Effector CD8-positive, alpha-beta T cell (primary cell): ENCODE measurements at regions not wholly inside any gene's neighbourhood (a gene's known extent, or its start where the extent isn't known, plus 50 kb on each side); places are given as distances from the start of the nearest gene placed in this dataset.
"Not testable (repeated sequence)": the region's sequence is repeated elsewhere in the genome, so short reads cannot be mapped to it uniquely, and the experiment has no call there.

ENCODE experiments used
- DNase-seq: peaks from one replicate; lab custom pipeline; 2025; lab: John Stamatoyannopoulos, UW

DNA sequence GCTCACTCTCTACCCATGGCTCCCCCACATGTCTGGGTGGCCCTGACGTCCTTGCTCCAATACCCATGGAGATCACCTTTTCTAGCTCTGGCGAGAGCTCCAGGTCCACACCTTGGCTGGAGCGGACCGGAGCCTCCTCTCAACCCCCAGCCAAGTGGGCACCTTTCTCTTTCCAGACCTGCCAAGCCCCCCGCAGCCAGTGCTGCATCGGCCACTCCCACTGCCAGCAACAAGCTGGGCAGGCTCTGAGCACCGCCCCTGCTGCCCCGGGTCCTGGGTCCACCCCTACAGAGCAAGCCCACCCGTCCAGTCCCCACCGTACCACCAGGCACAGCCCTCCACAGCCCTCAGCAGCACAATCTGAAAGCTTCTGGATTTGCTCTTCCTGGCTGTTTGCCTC is 98.2 kb upstream of the C14orf180 start:
- no peak for DNase-seq

- DNase-seq: not testable (repeated sequence)
These were observed 97.5 kb upstream of the C14orf180 start for GRCh38 chr14:104482017-104482416.

GRCh38 chr14:104486222-104486923 is 93.2 kb upstream of the C14orf180 start:
- no peak for DNase-seq

GRCh38 chr14:104494483-104494882 is 85.1 kb upstream of the C14orf180 start:
- no peak for DNase-seq

- DNase-seq: no peak
These were observed 83.5 kb upstream of the C14orf180 start for GRCh38 chr14:104496095-104496494.

DNA sequence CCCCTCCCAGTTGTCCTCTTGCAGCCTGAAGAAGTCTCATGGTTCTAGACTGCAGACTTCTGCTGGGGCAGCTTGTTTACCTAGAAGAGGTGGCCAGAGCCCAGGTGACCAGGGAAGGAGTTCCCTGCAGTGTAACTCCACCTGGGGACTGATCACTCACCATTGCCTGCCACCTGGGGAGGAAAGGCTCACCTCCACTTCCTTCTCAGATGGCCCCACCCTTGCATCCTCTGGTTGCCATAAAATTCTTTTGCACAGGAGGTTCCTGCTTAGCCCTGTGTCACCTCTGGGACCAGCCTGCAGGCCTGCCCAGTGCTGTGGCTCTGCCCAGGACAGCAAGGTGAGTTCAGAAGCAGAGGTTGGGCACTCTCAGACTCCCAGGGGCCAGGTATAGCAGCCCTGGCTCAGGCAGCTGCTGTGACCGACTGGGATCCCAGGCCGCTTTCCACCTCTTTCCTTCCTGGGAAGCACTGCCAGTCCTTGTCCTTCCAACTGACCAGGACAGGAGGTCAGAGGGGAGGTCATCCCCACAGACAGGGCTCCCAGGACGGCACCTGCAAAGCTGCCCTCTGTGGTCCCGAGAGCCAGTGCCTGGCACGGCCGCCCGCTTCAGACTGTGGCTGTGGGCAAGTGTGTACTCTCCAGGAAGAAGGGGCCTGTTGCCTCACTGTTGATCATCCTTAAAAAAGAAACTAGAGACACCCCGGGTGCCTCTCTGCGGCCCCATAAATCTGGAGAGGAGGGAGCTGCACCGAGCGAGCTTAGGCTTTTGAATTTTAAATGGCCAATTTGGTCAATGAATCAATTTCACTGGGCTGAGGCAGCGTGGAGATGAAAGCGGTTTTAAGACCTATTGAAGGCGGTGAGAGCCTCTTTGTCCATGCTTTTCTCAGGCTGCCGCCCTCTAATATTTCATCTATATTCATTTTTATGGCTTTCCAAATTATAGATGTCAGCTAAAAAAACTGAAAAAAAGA is 79.5 kb upstream of the C14orf180 start:
- no peak for DNase-seq

DNA sequence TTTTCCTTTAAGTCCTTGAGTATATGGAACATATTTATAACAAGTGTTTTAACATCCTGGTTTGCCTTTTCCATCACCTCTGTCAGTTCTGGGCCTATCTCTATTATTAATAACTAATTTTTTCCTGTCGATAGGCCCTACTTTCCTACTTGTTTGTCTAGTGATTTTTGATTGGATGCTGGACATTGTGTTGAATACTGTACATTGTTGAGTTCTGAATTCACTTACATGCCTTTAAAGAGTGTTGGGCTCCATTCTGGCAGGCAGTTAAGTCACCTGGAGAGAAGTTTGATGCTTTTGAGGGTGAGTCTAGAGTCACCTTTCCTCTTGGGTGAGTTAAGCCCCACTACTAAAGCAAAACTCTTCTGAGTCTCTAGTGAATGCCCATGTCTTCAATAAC is 77.5 kb upstream of the C14orf180 start:
- DNase-seq: no peak

- DNase-seq: no peak
These were observed 75.9 kb upstream of the C14orf180 start for GRCh38 chr14:104503691-104504090.

DNA sequence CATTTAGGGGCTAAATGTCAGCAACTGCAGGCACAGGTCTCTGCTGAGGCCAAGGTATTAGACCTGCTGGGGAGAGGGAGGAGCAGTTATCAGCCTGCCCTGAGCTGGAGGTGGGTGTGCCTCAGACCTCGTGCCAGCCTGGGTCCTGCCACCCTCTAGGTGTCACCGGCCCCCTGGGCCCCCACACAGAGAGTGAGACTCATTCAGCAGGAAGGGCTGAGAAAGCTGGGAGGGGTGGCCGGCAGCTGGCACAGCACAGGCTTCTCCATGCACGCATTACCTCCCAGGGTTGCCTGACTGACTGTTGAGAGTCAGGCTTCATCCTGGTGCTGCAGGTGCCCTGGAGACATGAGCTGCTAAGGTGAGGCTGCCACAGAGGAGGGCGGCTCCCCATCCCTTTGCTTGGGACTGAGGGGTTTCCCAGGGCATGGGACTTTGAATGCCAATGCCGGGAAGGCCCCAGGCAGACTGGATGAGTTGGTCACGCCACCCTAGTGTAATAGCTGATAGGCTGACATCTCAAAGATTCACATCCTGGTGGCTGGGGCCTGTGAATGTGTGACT is 75.3 kb upstream of the C14orf180 start:
- no peak for DNase-seq

GRCh38 chr14:104505085-104506074 is 74.2 kb upstream of the C14orf180 start:
- no peak for DNase-seq

DNA sequence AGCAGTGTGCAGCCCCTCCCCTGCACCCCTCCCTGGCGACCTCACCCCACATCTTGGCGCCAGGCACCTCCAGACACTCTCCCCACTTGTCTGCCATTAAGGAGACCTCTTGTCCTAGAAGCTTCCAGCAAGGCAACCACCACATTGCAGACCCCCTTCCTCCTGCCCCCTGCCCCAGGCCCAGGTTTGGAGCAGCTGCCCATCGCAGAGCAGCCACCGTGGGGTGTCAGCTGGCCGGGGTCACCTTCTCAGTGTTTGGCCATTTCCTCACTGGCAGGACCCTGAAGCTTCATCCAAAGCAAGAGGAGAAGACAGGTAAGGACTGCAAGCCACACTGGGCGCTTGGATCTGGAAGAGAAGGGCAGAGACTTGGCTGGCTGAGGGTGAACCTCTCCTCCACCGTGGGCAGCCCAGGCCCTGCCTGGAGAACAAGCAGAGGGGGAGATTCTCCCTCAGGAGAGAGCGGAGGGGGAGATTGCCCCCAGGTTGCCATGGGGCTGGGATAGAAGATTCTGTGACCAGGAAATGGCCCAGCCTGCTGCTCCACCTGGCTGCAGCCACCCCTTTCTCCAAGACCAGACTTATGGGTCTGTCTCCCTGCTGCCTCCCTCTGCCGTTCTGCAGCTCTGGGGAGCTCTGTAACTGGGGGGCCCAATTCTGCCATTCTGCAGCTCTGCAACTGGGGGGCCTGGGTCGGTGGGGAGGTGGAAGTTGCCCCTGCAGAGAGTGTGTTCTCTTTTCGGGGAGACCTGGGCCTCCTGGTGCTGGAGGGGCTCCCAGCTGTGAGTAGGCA is 72.9 kb upstream of the C14orf180 start:
- DNase-seq: no peak

- no peak for DNase-seq
These were observed 72.1 kb upstream of the C14orf180 start for GRCh38 chr14:104507443-104507842.

DNA sequence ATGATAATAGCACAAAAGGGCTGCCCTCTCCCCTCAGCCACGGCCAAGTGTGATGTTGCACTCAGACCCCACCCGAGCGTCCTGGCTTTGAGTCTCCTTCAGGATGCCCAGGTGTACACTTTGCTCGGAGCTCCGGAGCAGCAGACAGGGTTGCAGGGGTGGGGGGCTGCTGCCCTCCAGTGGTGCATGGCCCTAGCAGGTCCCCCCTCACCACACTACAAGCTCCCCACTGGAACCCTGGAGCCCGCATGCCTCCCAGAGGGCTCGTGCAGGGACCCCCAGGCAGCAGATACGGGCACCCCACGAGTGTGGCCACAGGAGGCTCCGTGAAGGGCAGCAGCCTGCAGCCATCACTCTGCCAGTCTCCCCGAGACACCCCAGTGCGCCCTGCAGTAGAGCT is 69.9 kb upstream of the C14orf180 start:
- no peak for DNase-seq

- DNase-seq: no peak
These were observed 69.3 kb upstream of the C14orf180 start for GRCh38 chr14:104510216-104510615.

DNA sequence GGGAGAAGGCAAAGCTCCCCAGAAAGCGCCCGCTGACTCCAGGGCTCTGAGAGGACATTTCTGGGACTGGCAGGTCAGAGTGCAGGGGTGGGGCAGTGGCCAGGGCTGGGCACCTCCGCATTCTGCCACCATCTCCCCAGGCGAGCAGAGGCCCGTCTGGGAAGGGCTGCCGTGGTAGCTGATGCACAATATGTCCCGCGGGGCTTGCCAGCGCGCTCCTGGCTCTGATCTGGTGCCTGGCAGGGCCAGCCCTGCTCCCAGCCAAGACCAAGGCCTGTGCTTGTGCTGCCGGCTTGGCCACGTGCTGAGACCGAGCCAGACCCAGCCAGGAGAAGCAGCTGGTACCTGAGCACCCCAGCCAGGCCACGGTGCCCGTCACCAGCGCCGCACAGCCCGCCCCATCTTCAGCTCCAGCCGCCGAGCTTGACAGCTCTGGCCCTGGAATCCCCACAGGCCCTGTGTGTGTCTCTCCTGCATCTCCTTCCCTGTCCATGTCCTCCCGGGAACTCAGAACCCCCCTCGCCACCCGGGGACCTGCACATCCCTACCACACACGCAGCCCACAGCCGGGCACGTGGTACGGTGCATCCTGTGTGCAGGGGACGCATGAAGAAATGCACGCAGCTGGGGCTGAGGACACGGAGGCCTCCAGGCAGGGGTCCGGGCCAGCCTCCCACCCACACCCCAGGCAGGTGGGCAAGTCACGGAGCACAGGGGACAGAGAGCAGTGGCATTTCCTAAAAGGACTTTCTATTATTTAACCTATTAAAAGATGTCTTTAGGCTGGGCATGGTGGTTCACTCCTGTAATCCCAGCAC is 68.6 kb upstream of the C14orf180 start:
- no peak for DNase-seq

DNA sequence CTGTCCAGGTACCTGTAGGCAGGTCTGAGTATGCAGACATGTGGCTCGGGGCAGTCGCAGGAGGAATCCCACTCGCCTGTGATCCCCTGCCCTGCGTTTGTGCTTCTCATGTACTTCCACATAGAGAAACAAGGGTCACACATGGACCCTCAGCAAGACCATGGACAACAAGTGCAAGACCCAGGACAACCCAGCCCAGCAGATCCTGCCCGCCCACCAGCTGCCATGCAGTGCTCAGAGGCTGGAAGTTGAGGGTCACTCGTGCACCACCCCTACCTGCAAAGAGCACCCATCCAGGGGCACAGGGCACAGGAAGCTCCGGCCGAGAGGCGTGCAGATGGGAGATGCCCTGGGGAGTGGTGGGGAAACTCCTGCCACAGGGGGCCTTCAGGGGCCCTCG is 67.5 kb upstream of the C14orf180 start:
- DNase-seq: no peak

- no peak for DNase-seq
These were observed 66.6 kb upstream of the C14orf180 start for GRCh38 chr14:104512771-104513640.

DNA sequence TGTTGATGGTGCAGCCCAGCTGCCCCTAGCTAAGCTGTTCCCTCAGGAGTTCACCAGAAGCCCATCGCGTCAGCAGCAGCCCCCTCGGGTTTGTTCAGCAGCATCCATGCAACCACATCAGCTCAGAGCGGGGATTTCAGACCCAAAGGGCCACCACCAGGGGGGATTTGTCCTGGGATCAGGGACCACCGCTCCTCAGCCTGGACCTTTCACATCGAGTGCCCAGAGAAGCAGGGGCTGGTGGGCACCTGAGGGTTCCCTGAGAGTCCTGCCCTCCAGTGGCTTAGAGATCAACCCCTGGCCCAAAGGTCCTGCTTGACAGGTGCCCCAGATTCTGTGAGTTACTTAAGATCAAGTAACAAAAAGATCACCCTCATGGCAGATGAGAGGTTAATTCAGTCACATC is 65.9 kb upstream of the C14orf180 start:
- no peak for DNase-seq
